Sigmoid colon (tissue), 6 donors: ENCODE measurements at regions not wholly inside any gene's neighbourhood (a gene's known extent, or its start where the extent isn't known, plus 50 kb on each side); places are given as distances from the start of the nearest gene placed in this dataset.

Experiments
- DNase-seq: peaks from one replicate; pipeline ENCODE4 v3.0.0-alpha.2; 2019
- H3K27ac ChIP-seq, 4 donors: fragments of 200-600 bp; sonication (generic); one replicate each; pipeline ENCODE4 v1.5.1; 2016 to 2019; ENCODE audit warnings: mild to moderate bottlenecking in 1 of 4
- H3K27me3 ChIP-seq, 3 donors: fragments of 200-600 bp; sonication (generic); one replicate each; pipeline ENCODE4 v1.5.1; 2019; ENCODE audit warnings: mild to moderate bottlenecking in 1 of 3
- H3K36me3 ChIP-seq, 4 donors: fragments of 200-600 bp; sonication (generic); one replicate each; pipeline ENCODE4 v1.5.1; 2016 to 2019
- H3K4me1 ChIP-seq, 4 donors: fragments of 200-600 bp; sonication (generic); one replicate each; pipeline ENCODE4 v1.5.1; 2017 to 2019
- H3K4me3 ChIP-seq, 4 donors: fragments of 200-600 bp; sonication (generic); one replicate each; pipeline ENCODE4 v1.5.1; 2017 to 2019; ENCODE audit warnings: mild to moderate bottlenecking in 2 of 4, moderate library complexity in 1 of 4
- H3K9me3 ChIP-seq, 4 donors: fragments of 200-600 bp in 3 of 4; sonication (generic) in 3 of 4; one replicate each; pipeline versions ENCODE4 v1.5.1 to v1.6.1; 2013 to 2019
- EP300 ChIP-seq, 4 donors: sonication (generic); formaldehyde crosslinking; IDR thresholded peaks; one replicate each; pipeline ENCODE4 v1.6.1; 2017; ENCODE audit warnings: antibody characterized with exemption in 4 of 4
- POLR2A ChIP-seq, 2 donors: fragments of 450-650 bp; IDR thresholded peaks; one replicate each; pipeline ENCODE4 v1.6.1; 2016; ENCODE audit warnings: antibody characterized with exemption in 2 of 2, mild to moderate bottlenecking in 2 of 2, moderate library complexity in 2 of 2
- POLR2AphosphoS5 ChIP-seq, 4 donors: sonication (generic); formaldehyde crosslinking; IDR thresholded peaks; one replicate each; pipeline ENCODE4 v1.6.1; 2017; ENCODE audit warnings: antibody characterized with exemption in 4 of 4
- WGBS, 2 donors: extraction: QIAGEN DNeasy Blood & Tissue Kit; methylation state at CpG; one replicate each; pipeline ENCODE4 v1.1.7; 2013; 5-methylcytosine and 5-hydroxymethylcytosine counted together
- intact Hi-C: fragments of 100-400 bp; cut with DNase I; formaldehyde crosslinking; loops from one replicate; pipeline ENCODE4 v1.15.1; 2023
- TF ChIP-seq, protein P1 (sequence below), 4 experiments: fragments of 450-650 bp in 3 of 4; fragments of 200-600 bp in 1 of 4; IDR thresholded peaks; one replicate each; pipeline ENCODE4 v1.5.1; 2016 to 2019; ENCODE audit warnings: antibody characterized with exemption in 4 of 4, mild to moderate bottlenecking in 3 of 4, moderate library complexity in 2 of 4
- donor health status: healthy with polysubstance abuse.
- donor health status: healthy.

DNA sequence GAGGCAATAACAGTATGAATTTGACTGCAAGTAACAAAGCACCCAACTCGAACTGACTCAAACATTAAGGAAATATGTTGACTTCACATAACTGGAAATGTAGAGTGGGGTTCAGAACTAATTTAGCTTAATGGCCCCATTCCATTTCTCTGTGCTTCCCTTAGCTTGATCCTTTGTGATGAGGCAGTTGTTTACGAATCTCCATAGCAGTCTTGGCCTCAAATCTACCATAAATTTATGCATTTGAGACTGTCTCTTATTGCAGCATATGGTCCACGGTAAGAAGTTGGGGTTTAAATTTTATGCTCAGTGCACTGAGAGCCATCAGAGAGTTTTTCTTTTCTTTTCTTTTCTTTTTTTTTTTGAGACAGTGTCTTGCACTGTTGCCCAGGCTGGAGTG lies 148.7 kb upstream of the POU1F1 start:
- TF ChIP-seq, protein P1, sequence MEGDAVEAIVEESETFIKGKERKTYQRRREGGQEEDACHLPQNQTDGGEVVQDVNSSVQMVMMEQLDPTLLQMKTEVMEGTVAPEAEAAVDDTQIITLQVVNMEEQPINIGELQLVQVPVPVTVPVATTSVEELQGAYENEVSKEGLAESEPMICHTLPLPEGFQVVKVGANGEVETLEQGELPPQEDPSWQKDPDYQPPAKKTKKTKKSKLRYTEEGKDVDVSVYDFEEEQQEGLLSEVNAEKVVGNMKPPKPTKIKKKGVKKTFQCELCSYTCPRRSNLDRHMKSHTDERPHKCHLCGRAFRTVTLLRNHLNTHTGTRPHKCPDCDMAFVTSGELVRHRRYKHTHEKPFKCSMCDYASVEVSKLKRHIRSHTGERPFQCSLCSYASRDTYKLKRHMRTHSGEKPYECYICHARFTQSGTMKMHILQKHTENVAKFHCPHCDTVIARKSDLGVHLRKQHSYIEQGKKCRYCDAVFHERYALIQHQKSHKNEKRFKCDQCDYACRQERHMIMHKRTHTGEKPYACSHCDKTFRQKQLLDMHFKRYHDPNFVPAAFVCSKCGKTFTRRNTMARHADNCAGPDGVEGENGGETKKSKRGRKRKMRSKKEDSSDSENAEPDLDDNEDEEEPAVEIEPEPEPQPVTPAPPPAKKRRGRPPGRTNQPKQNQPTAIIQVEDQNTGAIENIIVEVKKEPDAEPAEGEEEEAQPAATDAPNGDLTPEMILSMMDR (IDR thresholded peaks at IDR 0.05): no peak
- TF ChIP-seq POLR2AphosphoS5 (IDR thresholded peaks at IDR 0.05): no peak
- no peak for TF ChIP-seq EP300 (IDR thresholded peaks at IDR 0.05)
- TF ChIP-seq POLR2A (IDR thresholded peaks at IDR 0.05): no peak
- 84 to 91% methylated on average over 3 of the region's 3 CpGs for whole genome bisulfite sequencing, 2 donors
- no peak for DNase-seq
- intact Hi-C loops: no loop called here
- H3K4me1 ChIP-seq: no peaks in the 10 kb centered on the region
- H3K4me3 ChIP-seq: no peak overlapping the region
- H3K36me3 ChIP-seq: no peaks in the 10 kb centered on the region
- H3K9me3 ChIP-seq: no peaks in the 10 kb centered on the region
- no peak overlapping the region for H3K27ac ChIP-seq
- no peaks in the 10 kb centered on the region for H3K27me3 ChIP-seq

DNA sequence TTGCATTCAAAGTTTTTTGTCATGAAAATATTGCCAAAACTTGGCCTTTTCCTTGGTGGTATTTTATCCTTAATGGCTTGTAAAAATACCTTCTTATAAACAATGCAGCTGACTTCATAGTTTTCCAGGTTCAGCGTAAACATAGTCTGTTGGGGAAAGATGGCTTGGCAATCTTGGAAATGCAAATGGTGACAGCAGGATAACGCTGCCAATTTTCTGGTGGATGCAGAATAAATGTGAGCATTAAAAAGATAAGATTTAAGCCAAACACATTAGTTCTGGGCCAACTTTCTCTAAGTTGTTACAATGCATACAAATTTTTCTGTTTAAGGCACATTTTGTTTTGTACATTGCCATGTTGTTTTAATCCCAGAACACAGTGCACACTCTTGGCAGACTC lies 147.0 kb upstream of the POU1F1 start:
- no peaks in the 10 kb centered on the region for H3K9me3 ChIP-seq
- H3K27ac ChIP-seq: no peak overlapping the region
- WGBS, 2 donors: 88 to 89% methylated on average over 2 of the region's 2 CpGs
- TF ChIP-seq EP300 (IDR thresholded peaks at IDR 0.05) (no peak), POLR2AphosphoS5 (IDR thresholded peaks at IDR 0.05) (no peak), POLR2A (IDR thresholded peaks at IDR 0.05) (no peak)
- TF ChIP-seq, protein P1 (IDR thresholded peaks at IDR 0.05): no peak
- intact Hi-C loops: no loop called here
- H3K36me3 ChIP-seq: no peaks in the 10 kb centered on the region
- no peaks in the 10 kb centered on the region for H3K4me1 ChIP-seq
- no peak for DNase-seq
- H3K4me3 ChIP-seq: no peak overlapping the region
- H3K27me3 ChIP-seq: no peaks in the 10 kb centered on the region

GRCh38 chr3:87422333-87422732 lies 145.9 kb upstream of the POU1F1 start:
- H3K4me1 ChIP-seq: no peaks in the 10 kb centered on the region
- H3K27ac ChIP-seq: no peak overlapping the region
- no peaks in the 10 kb centered on the region for H3K36me3 ChIP-seq
- intact Hi-C loops: no loop called here
- H3K4me3 ChIP-seq: no peak overlapping the region
- no peaks in the 10 kb centered on the region for H3K27me3 ChIP-seq
- no peak for DNase-seq
- TF ChIP-seq EP300 (IDR thresholded peaks at IDR 0.05) (no peak), POLR2A (IDR thresholded peaks at IDR 0.05) (no peak), POLR2AphosphoS5 (IDR thresholded peaks at IDR 0.05) (no peak)
- TF ChIP-seq, protein P1 (IDR thresholded peaks at IDR 0.05): no peak
- H3K9me3 ChIP-seq: no peaks in the 10 kb centered on the region

DNA sequence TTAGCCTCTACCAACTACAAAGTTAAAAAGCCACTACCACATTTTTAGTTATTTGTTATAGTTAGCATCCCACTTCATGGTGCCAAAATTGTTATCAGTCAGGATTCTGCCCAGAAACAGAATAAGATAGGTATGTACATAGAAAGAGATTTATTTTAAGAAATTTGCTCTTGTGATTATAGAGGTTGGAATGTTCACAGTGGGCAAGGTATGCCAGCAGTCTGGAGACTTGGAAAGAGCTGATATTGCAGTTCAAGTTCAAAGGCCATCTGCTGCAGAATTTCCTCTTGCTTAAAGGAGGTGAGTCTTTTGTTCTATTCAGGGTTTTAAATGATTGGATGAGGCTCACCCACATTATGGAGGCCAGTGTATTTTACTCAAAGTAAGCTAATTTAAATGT lies 143.8 kb upstream of the POU1F1 start:
- Histone ChIP-seq H3K4me1 (no peaks in the 10 kb centered on the region), H3K27me3 (no peaks in the 10 kb centered on the region), H3K27ac (no peak overlapping the region), H3K9me3 (no peaks in the 10 kb centered on the region), H3K4me3 (no peak overlapping the region), H3K36me3 (no peaks in the 10 kb centered on the region)
- TF ChIP-seq POLR2AphosphoS5 (IDR thresholded peaks at IDR 0.05) (no peak), EP300 (IDR thresholded peaks at IDR 0.05) (no peak), POLR2A (IDR thresholded peaks at IDR 0.05) (no peak)
- TF ChIP-seq, protein P1 (IDR thresholded peaks at IDR 0.05): no peak
- intact Hi-C loops: no loop called here
- no peak for DNase-seq

GRCh38 chr3:87414271-87414670 lies 137.9 kb upstream of the POU1F1 start:
- intact Hi-C loops: no loop called here
- Histone ChIP-seq H3K4me1 (no peaks in the 10 kb centered on the region), H3K9me3 (no peaks in the 10 kb centered on the region), H3K27ac (no peak overlapping the region), H3K36me3 (no peaks in the 10 kb centered on the region), H3K27me3 (no peaks in the 10 kb centered on the region), H3K4me3 (no peak overlapping the region)
- 59 to 80% methylated on average over 1 of the region's 1 CpG for WGBS, 2 donors
- TF ChIP-seq POLR2AphosphoS5 (IDR thresholded peaks at IDR 0.05) (no peak), POLR2A (IDR thresholded peaks at IDR 0.05) (no peak), EP300 (IDR thresholded peaks at IDR 0.05) (no peak)
- TF ChIP-seq, protein P1 (IDR thresholded peaks at IDR 0.05): no peak
- DNase-seq: no peak
